Gastroesophageal sphincter (tissue), 2 donors: ENCODE measurements at regions not wholly inside any gene's neighbourhood (a gene's known extent, or its start where the extent isn't known, plus 50 kb on each side); places are given as distances from the start of the nearest gene placed in this dataset.

ENCODE experiments used
- EP300 ChIP-seq: sonication (generic); formaldehyde crosslinking; IDR thresholded peaks from one replicate; pipeline ENCODE4 v1.6.1; 2017; ENCODE audit warnings: antibody characterized with exemption, mild to moderate bottlenecking
- POLR2A ChIP-seq, 2 donors: fragments of 450-650 bp; IDR thresholded peaks; one replicate each; pipeline ENCODE4 v1.6.1; 2017; ENCODE audit warnings: antibody characterized with exemption in 2 of 2, mild to moderate bottlenecking in 2 of 2, moderate library complexity in 1 of 2

DNA sequence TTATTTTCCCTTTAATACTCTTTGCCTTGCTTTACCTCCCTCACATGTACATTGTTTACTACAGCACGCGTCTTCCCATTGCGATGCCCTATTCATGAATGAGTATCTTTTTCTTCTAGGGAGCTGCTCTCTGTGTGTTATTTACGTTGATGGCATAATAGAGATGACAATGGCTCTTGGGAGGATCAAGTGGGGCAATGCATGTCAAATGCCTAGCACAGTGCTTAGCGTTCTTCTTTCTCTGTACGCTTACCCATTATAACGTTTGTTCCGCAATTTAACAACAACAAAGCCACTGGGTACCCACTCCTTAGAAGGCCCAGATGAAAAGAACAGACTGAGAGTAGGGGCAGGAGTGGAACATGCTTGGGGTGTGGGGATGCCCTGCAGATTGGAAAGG is 271.6 kb upstream of the TNRC6C start:
- TF ChIP-seq EP300: no peak
- TF ChIP-seq POLR2A (IDR thresholded peaks at IDR 0.05): no peak
